H1 (cell line): ENCODE measurements at regions not wholly inside any gene's neighbourhood (a gene's known extent, or its start where the extent isn't known, plus 50 kb on each side); places are given as distances from the start of the nearest gene placed in this dataset.

ENCODE experiments used
- ATF3 ChIP-seq: IDR thresholded peaks from 2 replicates; pipeline ENCODE4 v1.6.1; 2011; ENCODE audit warnings: low read depth, mild to moderate bottlenecking, low read length; ENCODE audit not compliant: insufficient read depth
- E2F6 ChIP-seq: IDR thresholded peaks from 2 replicates; pipeline ENCODE4 v1.6.1; 2012; ENCODE audit warnings: inconsistent platforms
- KDM1A ChIP-seq: fragments of 200-600, 300-600 bp; sonication (generic); IDR thresholded peaks from 2 replicates; pipeline ENCODE4 v1.7.1; 2016; ENCODE audit warnings: mild to moderate bottlenecking, low read length, borderline replicate concordance
- KDM4A ChIP-seq: IDR thresholded peaks from one replicate; pipeline ENCODE4 v1.7.1; 2012; ENCODE audit warnings: low read depth, mild to moderate bottlenecking, moderate library complexity, low read length, inconsistent platforms; ENCODE audit not compliant: severe bottlenecking
- PHF8 ChIP-seq: fragments of 200-600 bp; sonication (generic); conservative IDR thresholded peaks from 2 replicates; pipeline ENCODE4 v1.7.1; 2012; ENCODE audit warnings: low read depth, mild to moderate bottlenecking, inconsistent platforms, low read length, moderate library complexity
- RNF2 ChIP-seq: fragments of 200-900, 300-1000 bp; sonication (generic); IDR thresholded peaks from 2 replicates; pipeline ENCODE4 v1.7.1; 2016; ENCODE audit warnings: borderline replicate concordance, low read depth, mild to moderate bottlenecking, antibody characterized with exemption, low read length; ENCODE audit not compliant: poor library complexity, severe bottlenecking; ENCODE audit errors: missing control alignments
- TAF1 ChIP-seq: IDR thresholded peaks from 2 replicates; pipeline ENCODE4 v1.6.1; 2011; ENCODE audit warnings: mild to moderate bottlenecking, low read depth, low read length

GRCh38 chr1:187985145-187985896, 1156.6 kb downstream of the PLA2G4A start (continued):
- TF ChIP-seq PHF8 (no peak), KDM1A (no peak), KDM4A (no peak), RNF2 (no peak), ATF3 (no peak), TAF1 (no peak), E2F6 (no peak)
